A549 (cell line): ENCODE measurements at regions not wholly inside any gene's neighbourhood (a gene's known extent, or its start where the extent isn't known, plus 50 kb on each side); places are given as distances from the start of the nearest gene placed in this dataset.

Experiments
- CEBPB ChIP-seq, 2 experiments: fragments of >200 bp in 1 of 2; sonication (Bioruptor Twin) in 1 of 2; formaldehyde crosslinking in 1 of 2; IDR thresholded peaks; 2 replicates each; pipeline ENCODE4 v1.6.1; 2012 to 2016
- CTCF ChIP-seq: fragments of >200 bp; sonication (Bioruptor Twin); formaldehyde crosslinking; IDR thresholded peaks from 3 replicates; pipeline ENCODE4 v1.5.1; 2016
- MAFK ChIP-seq: fragments of 450-650 bp; IDR thresholded peaks from 2 replicates; pipeline ENCODE4 v1.6.1; 2014; ENCODE audit not compliant: partially characterized antibody
- POLR2A ChIP-seq: IDR thresholded peaks from 2 replicates; pipeline ENCODE4 v1.6.1; 2012; ENCODE audit warnings: mild to moderate bottlenecking, low read length
- TP53 ChIP-seq: fragments of 250-450 bp; sonication (Bioruptor Pico); IDR thresholded peaks from 2 replicates; pipeline ENCODE4 v1.5.0; 2021; ENCODE audit warnings: mild to moderate bottlenecking, moderate library complexity
- TF ChIP-seq, protein P1 (sequence below): fragments of 450-650 bp; IDR thresholded peaks from 2 replicates; pipeline ENCODE4 v1.6.1; 2014; ENCODE audit warnings: antibody characterized with exemption
- TF ChIP-seq, protein P2 (sequence below): IDR thresholded peaks from 2 replicates; pipeline ENCODE4 v1.6.1; 2012; ENCODE audit warnings: low read depth, borderline replicate concordance
- TF ChIP-seq, protein P3 (sequence below): fragments of 250-450 bp; sonication (Bioruptor Pico); IDR thresholded peaks from 2 replicates; pipeline ENCODE4 v1.5.0; 2020; ENCODE audit warnings: low read depth, mild to moderate bottlenecking, moderate library complexity
- TF ChIP-seq, protein P4 (sequence below): fragments of >200 bp; sonication (Bioruptor Twin); formaldehyde crosslinking; IDR thresholded peaks from 3 replicates; pipeline ENCODE4 v1.6.1; 2016

- TF ChIP-seq, protein P1, sequence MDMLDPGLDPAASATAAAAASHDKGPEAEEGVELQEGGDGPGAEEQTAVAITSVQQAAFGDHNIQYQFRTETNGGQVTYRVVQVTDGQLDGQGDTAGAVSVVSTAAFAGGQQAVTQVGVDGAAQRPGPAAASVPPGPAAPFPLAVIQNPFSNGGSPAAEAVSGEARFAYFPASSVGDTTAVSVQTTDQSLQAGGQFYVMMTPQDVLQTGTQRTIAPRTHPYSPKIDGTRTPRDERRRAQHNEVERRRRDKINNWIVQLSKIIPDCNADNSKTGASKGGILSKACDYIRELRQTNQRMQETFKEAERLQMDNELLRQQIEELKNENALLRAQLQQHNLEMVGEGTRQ: no peak
- TF ChIP-seq CEBPB (IDR thresholded peaks at IDR 0.05) (no peak), MAFK (no peak), TP53 (CRISPR knock-in tag) (no peak), CTCF (no peak), POLR2A (no peak)
- TF ChIP-seq, protein P2, sequence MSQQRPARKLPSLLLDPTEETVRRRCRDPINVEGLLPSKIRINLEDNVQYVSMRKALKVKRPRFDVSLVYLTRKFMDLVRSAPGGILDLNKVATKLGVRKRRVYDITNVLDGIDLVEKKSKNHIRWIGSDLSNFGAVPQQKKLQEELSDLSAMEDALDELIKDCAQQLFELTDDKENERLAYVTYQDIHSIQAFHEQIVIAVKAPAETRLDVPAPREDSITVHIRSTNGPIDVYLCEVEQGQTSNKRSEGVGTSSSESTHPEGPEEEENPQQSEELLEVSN: no peak
- TF ChIP-seq, protein P3, sequence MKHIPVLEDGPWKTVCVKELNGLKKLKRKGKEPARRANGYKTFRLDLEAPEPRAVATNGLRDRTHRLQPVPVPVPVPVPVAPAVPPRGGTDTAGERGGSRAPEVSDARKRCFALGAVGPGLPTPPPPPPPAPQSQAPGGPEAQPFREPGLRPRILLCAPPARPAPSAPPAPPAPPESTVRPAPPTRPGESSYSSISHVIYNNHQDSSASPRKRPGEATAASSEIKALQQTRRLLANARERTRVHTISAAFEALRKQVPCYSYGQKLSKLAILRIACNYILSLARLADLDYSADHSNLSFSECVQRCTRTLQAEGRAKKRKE: no peak
- TF ChIP-seq, protein P4, sequence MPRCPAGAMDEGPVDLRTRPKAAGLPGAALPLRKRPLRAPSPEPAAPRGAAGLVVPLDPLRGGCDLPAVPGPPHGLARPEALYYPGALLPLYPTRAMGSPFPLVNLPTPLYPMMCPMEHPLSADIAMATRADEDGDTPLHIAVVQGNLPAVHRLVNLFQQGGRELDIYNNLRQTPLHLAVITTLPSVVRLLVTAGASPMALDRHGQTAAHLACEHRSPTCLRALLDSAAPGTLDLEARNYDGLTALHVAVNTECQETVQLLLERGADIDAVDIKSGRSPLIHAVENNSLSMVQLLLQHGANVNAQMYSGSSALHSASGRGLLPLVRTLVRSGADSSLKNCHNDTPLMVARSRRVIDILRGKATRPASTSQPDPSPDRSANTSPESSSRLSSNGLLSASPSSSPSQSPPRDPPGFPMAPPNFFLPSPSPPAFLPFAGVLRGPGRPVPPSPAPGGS: no peak
Observed at GRCh38 chr4:8690216-8691150, 97.9 kb downstream of the CPZ start.
